GM23338 (cell line): ENCODE measurements at regions not wholly inside any gene's neighbourhood (a gene's known extent, or its start where the extent isn't known, plus 50 kb on each side); places are given as distances from the start of the nearest gene placed in this dataset.

ENCODE experiments used
- CTCF ChIP-seq, 2 experiments: fragments of 200-600 bp in 1 of 2; sonication (generic) in 1 of 2; conservative IDR thresholded peaks; 2 replicates each; pipeline versions ENCODE4 v1.5.1 to v1.6.1; 2016 to 2017; ENCODE audit warnings: antibody characterized with exemption in 2 of 2, low read depth in 2 of 2, mild to moderate bottlenecking in 2 of 2, moderate library complexity in 1 of 2
- EZH2 ChIP-seq: fragments of 200-600 bp; sonication (generic); IDR thresholded peaks from one replicate; pipeline ENCODE4 v1.8.0; 2017; ENCODE audit warnings: antibody characterized with exemption, mild to moderate bottlenecking, low read depth; ENCODE audit not compliant: unreplicated experiment
- EZH2phosphoT487 ChIP-seq: fragments of 200-600 bp; sonication (generic); IDR thresholded peaks from one replicate; pipeline ENCODE4 v1.8.1; 2018; ENCODE audit warnings: antibody characterized with exemption; ENCODE audit not compliant: unreplicated experiment
- POLR2AphosphoS5 ChIP-seq: IDR thresholded peaks from 2 replicates; pipeline ENCODE4 v1.6.1; 2016; ENCODE audit warnings: antibody characterized with exemption, low read depth
- ZNF114 ChIP-seq: fragments of 250-450 bp; sonication (Bioruptor Pico); IDR thresholded peaks from 2 replicates; pipeline ENCODE4 v1.5.0; 2020; ENCODE audit warnings: mild to moderate bottlenecking, moderate library complexity

- no peak for TF ChIP-seq CTCF (conservative IDR thresholded peaks at IDR 0.05; ENCODE audit: low read depth in 2 of 2)
- TF ChIP-seq EZH2 = no peak
- no peak for TF ChIP-seq POLR2AphosphoS5
- TF ChIP-seq EZH2phosphoT487 = no peak
- TF ChIP-seq ZNF114 (CRISPR knock-in tag) = no peak
Observed at GRCh38 chr5:58149345-58149744, 310.5 kb downstream of the PLK2 start.
